ENCODE measurements at regions not wholly inside any gene's neighbourhood (a gene's known extent, or its start where the extent isn't known, plus 50 kb on each side); places are given as distances from the start of the nearest gene placed in this dataset.

DNA sequence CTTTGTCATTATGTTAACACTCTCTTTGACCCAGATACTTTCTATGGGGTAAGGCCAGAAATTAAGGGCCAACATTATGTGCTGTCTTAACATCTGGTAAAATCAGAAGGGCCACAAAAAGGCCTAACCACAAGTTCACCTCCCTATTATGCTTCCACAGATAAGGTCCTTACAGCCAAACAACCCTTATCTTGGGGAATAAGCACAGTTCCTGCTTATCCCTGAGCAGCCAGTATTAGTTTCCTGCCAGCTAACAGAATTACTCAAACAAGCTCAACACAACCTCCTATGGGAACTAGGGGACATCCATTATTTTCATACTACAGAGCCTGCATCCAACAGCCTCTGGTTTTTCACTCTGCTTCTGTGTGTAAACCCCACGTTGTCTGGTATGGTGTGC, 724.8 kb downstream of the HACE1 start:
- FAIRE-seq = no peak
- H2BK12ac ChIP-seq (ENCODE audit: low read depth, low read length) = no peak overlapping the region
- CTCF ChIA-PET (ENCODE audit: partially characterized antibody) = no interaction called here
- TF ChIP-seq CTBP2 (IDR thresholded peaks at IDR 0.05; ENCODE audit: borderline replicate concordance, insufficient read depth, insufficient read length, low read length) (no peak), ZNF274 (IDR thresholded peaks at IDR 0.05; ENCODE audit: borderline replicate concordance, extremely low read depth, low read length) (no peak), CHD2 (IDR thresholded peaks at IDR 0.05; ENCODE audit: low read length) (no peak), NRF1 (IDR thresholded peaks at IDR 0.05; ENCODE audit: low read depth, low read length) (no peak), RBBP5 (IDR thresholded peaks at IDR 0.05; ENCODE audit: borderline replicate concordance, low read depth, low read length) (no peak), TAF7 (optimal IDR thresholded peaks at IDR 0.05; ENCODE audit: borderline replicate concordance, low read depth, low read length) (no peak), POU5F1 (IDR thresholded peaks at IDR 0.05; ENCODE audit: low read depth, low read length) (no peak), RNF2 (IDR thresholded peaks at IDR 0.05; ENCODE audit: borderline replicate concordance, low read depth, low read length, missing control alignments, poor library complexity, severe bottlenecking) (no peak), SIRT6 (IDR thresholded peaks at IDR 0.05; ENCODE audit: low read length) (no peak), KDM1A (IDR thresholded peaks at IDR 0.05; ENCODE audit: borderline replicate concordance, low read length) (no peak), CREB1 (IDR thresholded peaks at IDR 0.05) (no peak), EP300 (IDR thresholded peaks at IDR 0.05; ENCODE audit: borderline replicate concordance in 1 of 2, low read depth in 2 of 2, low read length in 2 of 2) (no peak)
- TF ChIP-seq, protein P1, sequence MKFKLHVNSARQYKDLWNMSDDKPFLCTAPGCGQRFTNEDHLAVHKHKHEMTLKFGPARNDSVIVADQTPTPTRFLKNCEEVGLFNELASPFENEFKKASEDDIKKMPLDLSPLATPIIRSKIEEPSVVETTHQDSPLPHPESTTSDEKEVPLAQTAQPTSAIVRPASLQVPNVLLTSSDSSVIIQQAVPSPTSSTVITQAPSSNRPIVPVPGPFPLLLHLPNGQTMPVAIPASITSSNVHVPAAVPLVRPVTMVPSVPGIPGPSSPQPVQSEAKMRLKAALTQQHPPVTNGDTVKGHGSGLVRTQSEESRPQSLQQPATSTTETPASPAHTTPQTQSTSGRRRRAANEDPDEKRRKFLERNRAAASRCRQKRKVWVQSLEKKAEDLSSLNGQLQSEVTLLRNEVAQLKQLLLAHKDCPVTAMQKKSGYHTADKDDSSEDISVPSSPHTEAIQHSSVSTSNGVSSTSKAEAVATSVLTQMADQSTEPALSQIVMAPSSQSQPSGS (IDR thresholded peaks at IDR 0.05; ENCODE audit: low read length) = no peak

More for the DNA sequence above, 724.8 kb downstream of the HACE1 start:
- no peak overlapping the region for H3K27ac ChIP-seq (ENCODE audit: low read depth, low read length)
- H4K20me1 ChIP-seq (replicated peaks in 1 of 2; ENCODE audit: control insufficient read depth in 1 of 2, insufficient read depth in 2 of 2, low read length in 2 of 2) = no peaks in the 10 kb centered on the region
- H3K4me3 ChIP-seq (ENCODE audit: extremely low read depth in 1 of 4, insufficient read depth in 2 of 4, low read depth in 3 of 4, low read length in 4 of 4) = no peak overlapping the region
- H4K8ac ChIP-seq (ENCODE audit: extremely low read depth, insufficient read depth, low read length) = no peak overlapping the region
- 82% methylated on average over 1 of the region's 1 CpG; no CpG with 5 or more reads in 1 of the 2 experiments for WGBS, 2 experiments (ENCODE audit: extremely low coverage in 1 of 2, insufficient coverage in 1 of 2, insufficient read length in 1 of 2, insufficient replicate concordance in 2 of 2, low coverage in 1 of 2, low lambda C conversion rate in 2 of 2, missing lambda C conversion rate in 1 of 2)
- no peak overlapping the region for H2AK5ac ChIP-seq (ENCODE audit: low read depth, low read length)
- H3K4ac ChIP-seq (replicated peaks; ENCODE audit: insufficient read length, low read depth, low read length) = no peak overlapping the region
- H2BK20ac ChIP-seq (ENCODE audit: low read length) = no peak overlapping the region
- H3K56ac ChIP-seq (replicated peaks; ENCODE audit: insufficient read length, low read depth, low read length) = no peak overlapping the region
- H3K9ac ChIP-seq (replicated peaks in 1 of 4; ENCODE audit: extremely low read depth in 1 of 4, low read depth in 3 of 4, low read length in 3 of 4) = no peak overlapping the region
- no peak overlapping the region for H2BK120ac ChIP-seq (replicated peaks; ENCODE audit: low read depth, low read length)
- H4K91ac ChIP-seq (replicated peaks; ENCODE audit: insufficient read length, low read length) = no peak overlapping the region
- no peak overlapping the region for H3K23ac ChIP-seq (ENCODE audit: insufficient read length)
- no peaks in the 10 kb centered on the region for H3K4me1 ChIP-seq (replicated peaks in 1 of 4; ENCODE audit: control insufficient read depth in 3 of 4, insufficient read depth in 4 of 4, low read length in 3 of 4)
- H3K36me3 ChIP-seq (ENCODE audit: control insufficient read depth in 2 of 4, insufficient read depth in 4 of 4, low read length in 3 of 4) = no peaks in the 10 kb centered on the region
- H2BK15ac ChIP-seq (ENCODE audit: low read length) = no peak overlapping the region
- no peak overlapping the region for H3K4me2 ChIP-seq (ENCODE audit: insufficient read depth in 1 of 2, low read depth in 2 of 2, low read length in 2 of 2)
- no peaks in the 10 kb centered on the region for H3K79me1 ChIP-seq (ENCODE audit: low read depth, low read length)
- no peaks in the 10 kb centered on the region for H3K79me2 ChIP-seq (ENCODE audit: control insufficient read depth in 1 of 2, insufficient read depth in 2 of 2, low read length in 2 of 2)
- no peaks in the 10 kb centered on the region for H3K23me2 ChIP-seq (ENCODE audit: low read depth, low read length)
- POLR2A ChIA-PET (ENCODE audit: partially characterized antibody) = no interaction called here
- H4K5ac ChIP-seq (ENCODE audit: insufficient read length, low read depth, low read length) = no peak overlapping the region
- H3K9me3 ChIP-seq (ENCODE audit: insufficient read depth in 2 of 2, low read depth in 1 of 2, low read length in 1 of 2) = 0 out of 4 replicates have a peak, but pooled peaks cover 0 to 2% of the 10 kb centered on the region in 2 experiments
- no peak overlapping the region for H2BK5ac ChIP-seq (ENCODE audit: low read depth, low read length)
- no peaks in the 10 kb centered on the region for H3K27me3 ChIP-seq (replicated peaks in 1 of 4; ENCODE audit: control insufficient read depth in 3 of 4, extremely low read depth in 1 of 4, insufficient read depth in 3 of 4, low read length in 3 of 4)
- H3K18ac ChIP-seq (ENCODE audit: extremely low read depth, low read length) = no peak overlapping the region
- H2AFZ ChIP-seq (ENCODE audit: low read length) = 0 out of 2 replicates have a peak overlapping the region, but pooled peaks have one; percentile 29
- no peak overlapping the region for H3K14ac ChIP-seq (ENCODE audit: insufficient read length)
- no peak for DNase-seq (ENCODE audit: low read depth in 1 of 2, low spot score in 2 of 2)

All from H1 (cell line).